Glutamatergic neuron (in vitro differentiated cells): ENCODE measurements at regions not wholly inside any gene's neighbourhood (a gene's known extent, or its start where the extent isn't known, plus 50 kb on each side); places are given as distances from the start of the nearest gene placed in this dataset.

Source experiments
- DNase-seq: peaks from one replicate; pipeline ENCODE4 v3.0.0; 2022
- H3K27ac Mint-ChIP-seq: one replicate; pipeline ENCODE4 v1.8.0; 2020; ENCODE audit warnings: mild to moderate bottlenecking, mixed read lengths, inconsistent platforms; ENCODE audit not compliant: unreplicated experiment
- H3K27me3 Mint-ChIP-seq: one replicate; pipeline ENCODE4 v1.8.0; 2020; ENCODE audit warnings: mild to moderate bottlenecking, moderate library complexity, mixed read lengths, inconsistent platforms; ENCODE audit not compliant: unreplicated experiment
- H3K36me3 Mint-ChIP-seq: one replicate; pipeline ENCODE4 v1.8.0; 2020; ENCODE audit warnings: mild to moderate bottlenecking, mixed read lengths, inconsistent platforms; ENCODE audit not compliant: unreplicated experiment
- H3K4me1 Mint-ChIP-seq: one replicate; pipeline ENCODE4 v1.8.0; 2020; ENCODE audit warnings: mild to moderate bottlenecking, low read depth, mixed read lengths, inconsistent platforms; ENCODE audit not compliant: unreplicated experiment
- H3K4me3 Mint-ChIP-seq: one replicate; pipeline ENCODE4 v1.8.0; 2020; ENCODE audit warnings: mild to moderate bottlenecking, mixed read lengths, inconsistent platforms; ENCODE audit not compliant: unreplicated experiment
- H3K9me3 Mint-ChIP-seq: one replicate; pipeline ENCODE4 v1.8.0; 2020; ENCODE audit warnings: mild to moderate bottlenecking, moderate library complexity, mixed read lengths, inconsistent platforms; ENCODE audit not compliant: unreplicated experiment
- CTCF ChIP-seq: fragments of 200-600 bp; sonication (generic); IDR thresholded peaks from one replicate; pipeline ENCODE4 v1.5.0; 2021; ENCODE audit not compliant: partially characterized antibody, unreplicated experiment

DNA sequence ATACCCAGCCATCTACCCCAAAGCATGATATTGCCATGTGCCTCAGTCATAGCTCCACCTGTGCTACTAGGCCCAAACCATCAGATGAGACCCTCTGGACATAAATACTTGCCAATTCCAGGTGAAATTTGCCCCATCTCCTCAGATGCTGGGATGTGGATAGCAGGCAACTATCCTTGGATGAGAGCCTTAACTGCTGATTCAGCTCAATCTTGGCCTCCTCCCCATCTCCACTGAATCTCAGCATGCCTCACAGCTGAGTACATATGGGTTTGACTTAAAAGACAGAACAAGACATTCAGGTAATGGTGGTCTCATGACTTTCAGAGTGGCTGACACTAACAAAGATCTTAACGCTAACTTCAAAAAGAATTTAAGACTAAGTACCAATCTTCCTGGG lies 50.8 kb upstream of the KLHL13 start:
- Mint-ChIP-seq H3K4me1 (no peaks in the 10 kb centered on the region), H3K27ac (no peak overlapping the region), H3K4me3 (no peak overlapping the region), H3K36me3 (no peaks in the 10 kb centered on the region), H3K27me3 (no peaks in the 10 kb centered on the region), H3K9me3 (no peaks in the 10 kb centered on the region)
- DNase-seq = no peak
- TF ChIP-seq CTCF = no peak

DNA sequence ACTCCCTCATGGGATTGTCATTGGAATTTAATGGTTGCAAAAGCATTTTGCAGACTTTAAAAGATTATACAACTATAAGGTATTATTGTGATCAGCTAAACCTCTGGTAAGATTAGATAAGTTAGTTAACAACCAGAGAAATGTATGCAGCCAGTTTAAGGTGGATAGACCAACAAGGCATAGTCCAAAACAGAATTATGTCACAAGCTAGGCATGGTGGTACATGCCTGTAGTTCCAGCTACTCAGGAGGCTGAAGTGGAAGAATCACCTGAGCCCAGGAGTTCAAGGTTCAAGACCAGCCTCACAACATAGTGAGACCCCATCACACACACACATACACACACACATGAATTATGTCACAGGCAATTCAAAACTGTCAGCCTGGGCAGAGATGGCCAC lies 54.7 kb upstream of the KLHL13 start:
- Mint-ChIP-seq H3K27me3 (no peaks in the 10 kb centered on the region), H3K9me3 (peaks cover 2% of the 10 kb centered on the region), H3K4me1 (no peaks in the 10 kb centered on the region), H3K36me3 (no peaks in the 10 kb centered on the region), H3K4me3 (no peak overlapping the region), H3K27ac (no peak overlapping the region)
- no peak for DNase-seq
- no peak for TF ChIP-seq CTCF

GRCh38 chrX:118174516-118175098 lies 58.0 kb upstream of the KLHL13 start:
- Mint-ChIP-seq H3K9me3 (peaks cover 2% of the 10 kb centered on the region), H3K27ac (no peak overlapping the region), H3K4me3 (no peak overlapping the region), H3K27me3 (no peaks in the 10 kb centered on the region), H3K36me3 (no peaks in the 10 kb centered on the region), H3K4me1 (no peaks in the 10 kb centered on the region)
- no peak for DNase-seq
- no peak for TF ChIP-seq CTCF

DNA sequence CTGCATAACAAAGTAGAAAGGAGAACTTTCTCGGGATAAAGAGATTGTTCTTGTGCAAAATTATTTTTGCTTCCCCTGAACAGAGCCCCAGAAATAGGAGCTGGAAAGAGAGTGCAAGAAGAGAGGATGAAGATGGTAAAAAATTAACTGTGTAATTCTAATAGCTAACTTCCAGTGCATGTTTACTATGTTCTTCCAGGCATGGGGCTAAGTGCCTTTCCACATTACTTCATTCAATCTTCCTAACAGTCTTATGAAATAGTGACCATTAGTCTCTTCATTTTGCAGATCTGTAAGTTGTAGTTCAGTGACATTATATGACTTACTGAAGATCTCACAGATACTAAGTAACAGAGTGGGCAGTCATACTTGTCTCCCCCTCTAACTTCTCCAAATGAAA lies 61.1 kb upstream of the KLHL13 start:
- no peak overlapping the region for H3K27ac Mint-ChIP-seq
- no peak overlapping the region for H3K4me3 Mint-ChIP-seq
- H3K27me3 Mint-ChIP-seq = no peaks in the 10 kb centered on the region
- peaks cover 4% of the 10 kb centered on the region for H3K4me1 Mint-ChIP-seq
- DNase-seq = no peak
- H3K9me3 Mint-ChIP-seq = peaks cover 2% of the 10 kb centered on the region
- H3K36me3 Mint-ChIP-seq = no peaks in the 10 kb centered on the region
- no peak for TF ChIP-seq CTCF

GRCh38 chrX:118178450-118178849 lies 61.8 kb upstream of the KLHL13 start:
- H3K36me3 Mint-ChIP-seq = no peaks in the 10 kb centered on the region

More at GRCh38 chrX:118178450-118178849, 61.8 kb upstream of the KLHL13 start:
- no peak overlapping the region for H3K4me3 Mint-ChIP-seq
- TF ChIP-seq CTCF = no peak
- peaks cover 2% of the 10 kb centered on the region for H3K9me3 Mint-ChIP-seq
- H3K27me3 Mint-ChIP-seq = no peaks in the 10 kb centered on the region
- H3K27ac Mint-ChIP-seq = no peak overlapping the region
- DNase-seq = no peak
- peaks cover 4% of the 10 kb centered on the region for H3K4me1 Mint-ChIP-seq
